Spleen (tissue), 11 donors: ENCODE measurements at regions not wholly inside any gene's neighbourhood (a gene's known extent, or its start where the extent isn't known, plus 50 kb on each side); places are given as distances from the start of the nearest gene placed in this dataset.

Experiments used
- DNase-seq: peaks from one replicate; pipeline ENCODE4 v3.0.0-alpha.2; 2020
- H3K27ac ChIP-seq, 8 donors: fragments of 200-600 bp; sonication (generic) in 7 of 8; 1 replicate in 4 of 8; 2 replicates in 4 of 8; pipeline versions ENCODE4 v1.5.0 to v1.8.0; 2016 to 2021; ENCODE audit warnings: inconsistent platforms in 4 of 8, mild to moderate bottlenecking in 4 of 8, moderate library complexity in 1 of 8
- H3K27me3 ChIP-seq, 7 donors: fragments of 200-600 bp; sonication (generic) in 6 of 7; replicated peaks in 1 of 7; 1 replicate in 4 of 7; 2 replicates in 3 of 7; pipeline versions ENCODE4 v1.5.0 to v1.8.0; 2016 to 2021; ENCODE audit warnings: inconsistent platforms in 3 of 7, mild to moderate bottlenecking in 1 of 7
- H3K36me3 ChIP-seq, 6 donors: fragments of 200-600 bp; sonication (generic) in 5 of 6; 1 replicate in 4 of 6; 2 replicates in 2 of 6; pipeline versions ENCODE4 v1.5.0 to v1.8.0; 2016 to 2021; ENCODE audit warnings: inconsistent platforms in 2 of 6
- H3K4me1 ChIP-seq, 6 donors: fragments of 200-600 bp; sonication (generic) in 5 of 6; 1 replicate in 3 of 6; 2 replicates in 3 of 6; pipeline versions ENCODE4 v1.5.0 to v1.8.0; 2016 to 2021; ENCODE audit warnings: inconsistent platforms in 3 of 6
- H3K4me3 ChIP-seq, 8 donors: fragments of 200-600 bp; sonication (generic) in 7 of 8; 1 replicate in 4 of 8; 2 replicates in 4 of 8; pipeline versions ENCODE4 v1.5.0 to v1.8.0; 2016 to 2021; ENCODE audit warnings: inconsistent platforms in 4 of 8, mild to moderate bottlenecking in 4 of 8, moderate library complexity in 2 of 8
- H3K9me3 ChIP-seq, 8 donors: fragments of 200-600 bp; sonication (generic) in 7 of 8; 1 replicate in 4 of 8; 2 replicates in 4 of 8; pipeline versions ENCODE4 v1.5.0 to v1.8.0; 2016 to 2021; ENCODE audit warnings: inconsistent platforms in 4 of 8
- CTCF ChIP-seq, 11 experiments: fragments of 200-600 bp in 7 of 11; fragments of 450-650 bp in 4 of 11; sonication (generic) in 4 of 11; IDR thresholded peaks in 8 of 11; conservative IDR thresholded peaks in 3 of 11; 1 replicate in 7 of 11; 2 replicates in 4 of 11; pipeline versions ENCODE4 v1.4.0 to v1.8.0; 2016 to 2021; ENCODE audit warnings: antibody characterized with exemption in 11 of 11, inconsistent platforms in 4 of 11, mild to moderate bottlenecking in 1 of 11
- POLR2A ChIP-seq, 3 donors: fragments of 450-650 bp; IDR thresholded peaks; one replicate each; pipeline ENCODE4 v1.5.1; 2017; ENCODE audit warnings: antibody characterized with exemption in 3 of 3, mild to moderate bottlenecking in 1 of 3
- POLR2AphosphoS5 ChIP-seq, 3 donors: sonication (generic); formaldehyde crosslinking; IDR thresholded peaks; one replicate each; pipeline ENCODE4 v1.5.1; 2017; ENCODE audit warnings: antibody characterized with exemption in 3 of 3
- WGBS, 5 donors: extraction: QIAGEN DNeasy Blood & Tissue Kit in 3 of 5; methylation state at CpG; one replicate each; pipeline versions ENCODE4 v1.1.5 to v1.1.7; 2013 to 2018; 5-methylcytosine and 5-hydroxymethylcytosine counted together
- intact Hi-C: fragments of 100-400 bp; cut with DNase I; formaldehyde crosslinking; loops from one replicate; pipeline ENCODE4 v1.15.0; 2023; ENCODE audit warnings: low total_unique reads
- donor health status: healthy with polysubstance abuse.
- donor health status: DM: no; HTN: no; CAD: no; lungs with moderate emphysema.
- donor health status: DM: no; HTN: no; CAD: no.
- donor health status: Bipolar disorder and iron deficiency.
- donor health status: healthy.
- donor health status: DM: no; HTN: no; CAD: no.
- donor health status: DM: yes; HTN: yes; CAD: no.

- 35 to 66% (median 52%) methylated on average over 2 of the region's 2 CpGs for WGBS, 5 donors
- DNase-seq = no peak
- Histone ChIP-seq H3K9me3 (no peaks in the 10 kb centered on the region), H3K4me3 (no peak overlapping the region), H3K4me1 (no peaks in the 10 kb centered on the region), H3K36me3 (no peaks in the 10 kb centered on the region), H3K27ac (no peak overlapping the region), H3K27me3 (no peaks in the 10 kb centered on the region)
- intact Hi-C loops = no loop called here
- TF ChIP-seq CTCF (IDR thresholded peaks at IDR 0.05 in 8 of 11, conservative IDR thresholded peaks at IDR 0.05 in 3 of 11) (no peak), POLR2AphosphoS5 (IDR thresholded peaks at IDR 0.05) (no peak), POLR2A (IDR thresholded peaks at IDR 0.05) (no peak)
Measured at GRCh38 chr18:67672155-67672554, 155.6 kb upstream of the DSEL start.

GRCh38 chr18:67670024-67670543 is 153.6 kb upstream of the DSEL start:
- Histone ChIP-seq H3K27ac (no peak overlapping the region), H3K4me3 (no peak overlapping the region), H3K36me3 (no peaks in the 10 kb centered on the region), H3K27me3 (no peaks in the 10 kb centered on the region), H3K4me1 (no peaks in the 10 kb centered on the region), H3K9me3 (no peaks in the 10 kb centered on the region)
- intact Hi-C loops = no loop called here
- WGBS, 5 donors = 92 to 98% (median 96%) methylated on average over 2 of the region's 2 CpGs
- DNase-seq = no peak
- TF ChIP-seq CTCF (IDR thresholded peaks at IDR 0.05 in 8 of 11, conservative IDR thresholded peaks at IDR 0.05 in 3 of 11) = no peak
- no peak for TF ChIP-seq POLR2AphosphoS5 (IDR thresholded peaks at IDR 0.05)
- no peak for TF ChIP-seq POLR2A (IDR thresholded peaks at IDR 0.05)

GRCh38 chr18:67665266-67665665 is 148.7 kb upstream of the DSEL start:
- Histone ChIP-seq H3K27ac (no peak overlapping the region), H3K4me1 (no peaks in the 10 kb centered on the region), H3K9me3 (no peaks in the 10 kb centered on the region), H3K36me3 (no peaks in the 10 kb centered on the region), H3K27me3 (no peaks in the 10 kb centered on the region), H3K4me3 (no peak overlapping the region)
- TF ChIP-seq CTCF (IDR thresholded peaks at IDR 0.05 in 8 of 11, conservative IDR thresholded peaks at IDR 0.05 in 3 of 11) (no peak), POLR2A (IDR thresholded peaks at IDR 0.05) (no peak), POLR2AphosphoS5 (IDR thresholded peaks at IDR 0.05) (no peak)
- 50 to 63% (median 59%) methylated on average over 4 of the region's 4 CpGs for WGBS, 5 donors
- intact Hi-C loops = no loop called here
- no peak for DNase-seq

- no peak for TF ChIP-seq POLR2A (IDR thresholded peaks at IDR 0.05)
- TF ChIP-seq CTCF (IDR thresholded peaks at IDR 0.05 in 8 of 11, conservative IDR thresholded peaks at IDR 0.05 in 3 of 11) = no peak
- DNase-seq = no peak
- H3K36me3 ChIP-seq = no peaks in the 10 kb centered on the region
- no peaks in the 10 kb centered on the region for H3K4me1 ChIP-seq
- no peaks in the 10 kb centered on the region for H3K27me3 ChIP-seq
- no peaks in the 10 kb centered on the region for H3K9me3 ChIP-seq
- H3K4me3 ChIP-seq = no peak overlapping the region
- no peak overlapping the region for H3K27ac ChIP-seq
- intact Hi-C loops = no loop called here
Measured at GRCh38 chr18:67662996-67663395, 146.5 kb upstream of the DSEL start.
